HL-60 (cell line): ENCODE measurements at regions not wholly inside any gene's neighbourhood (a gene's known extent, or its start where the extent isn't known, plus 50 kb on each side); places are given as distances from the start of the nearest gene placed in this dataset.

ENCODE experiments used
- DNase-seq, 2 experiments: peaks; one replicate each; pipeline ENCODE4 v3.0.0-alpha.2; 2010 to 2020; ENCODE audit warnings: low read depth in 1 of 2, low spot score in 1 of 2
- H3K27ac ChIP-seq: fragments of 250-450 bp; sonication (Bioruptor Pico); replicated peaks from 2 replicates; pipeline ENCODE4 v1.5.1; 2020; ENCODE audit warnings: mild to moderate bottlenecking, moderate library complexity
- H3K27me3 ChIP-seq: fragments of 250-450 bp; sonication (Bioruptor Pico); 2 replicates; pipeline ENCODE4 v1.5.1; 2021; ENCODE audit warnings: mild to moderate bottlenecking, moderate library complexity; ENCODE audit not compliant: insufficient read depth, poor library complexity, severe bottlenecking
- H3K4me3 ChIP-seq: replicated peaks from 2 replicates; pipeline ENCODE4 v1.5.1; 2011; ENCODE audit warnings: mild to moderate bottlenecking, control low read depth, low read length; ENCODE audit not compliant: insufficient read depth
- GABPA ChIP-seq: IDR thresholded peaks from 2 replicates; pipeline ENCODE4 v1.6.1; 2012; ENCODE audit warnings: low read depth
- POLR2AphosphoS5 ChIP-seq: IDR thresholded peaks from 2 replicates; pipeline ENCODE4 v1.6.1; 2012; ENCODE audit warnings: low read depth
- SPI1 ChIP-seq: IDR thresholded peaks from 2 replicates; pipeline ENCODE4 v1.6.1; 2012; ENCODE audit warnings: low read depth, mild to moderate bottlenecking, borderline replicate concordance
- TF ChIP-seq, protein P1 (sequence below): IDR thresholded peaks from one replicate; pipeline ENCODE4 v1.5.1; 2011; ENCODE audit warnings: low read length, control low read depth, inconsistent platforms; ENCODE audit not compliant: insufficient read depth
- TF ChIP-seq, protein P2 (sequence below): IDR thresholded peaks from 2 replicates; pipeline ENCODE4 v1.6.1; 2012; ENCODE audit warnings: low read depth; ENCODE audit not compliant: insufficient replicate concordance

DNA sequence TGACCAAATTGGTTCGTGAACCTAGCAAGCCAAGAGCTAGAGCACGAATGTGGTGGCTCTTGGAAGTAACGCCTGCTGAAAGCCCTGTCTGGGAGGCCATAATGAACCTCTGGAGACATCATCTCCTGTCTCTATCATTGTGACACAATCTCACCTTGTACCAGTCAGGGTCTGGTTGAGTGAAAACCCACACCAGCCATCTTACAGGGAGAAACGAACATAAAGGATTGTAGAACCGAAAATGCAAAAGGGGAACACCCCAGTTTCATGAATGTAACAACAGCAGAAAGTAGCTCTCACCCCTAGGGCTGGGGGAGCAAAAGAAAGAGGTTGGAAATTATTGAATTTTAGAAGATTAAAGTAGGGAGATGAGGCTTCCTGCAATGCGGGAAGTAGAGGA, 50.9 kb upstream of the TAB2 start:
- TF ChIP-seq, protein P1, sequence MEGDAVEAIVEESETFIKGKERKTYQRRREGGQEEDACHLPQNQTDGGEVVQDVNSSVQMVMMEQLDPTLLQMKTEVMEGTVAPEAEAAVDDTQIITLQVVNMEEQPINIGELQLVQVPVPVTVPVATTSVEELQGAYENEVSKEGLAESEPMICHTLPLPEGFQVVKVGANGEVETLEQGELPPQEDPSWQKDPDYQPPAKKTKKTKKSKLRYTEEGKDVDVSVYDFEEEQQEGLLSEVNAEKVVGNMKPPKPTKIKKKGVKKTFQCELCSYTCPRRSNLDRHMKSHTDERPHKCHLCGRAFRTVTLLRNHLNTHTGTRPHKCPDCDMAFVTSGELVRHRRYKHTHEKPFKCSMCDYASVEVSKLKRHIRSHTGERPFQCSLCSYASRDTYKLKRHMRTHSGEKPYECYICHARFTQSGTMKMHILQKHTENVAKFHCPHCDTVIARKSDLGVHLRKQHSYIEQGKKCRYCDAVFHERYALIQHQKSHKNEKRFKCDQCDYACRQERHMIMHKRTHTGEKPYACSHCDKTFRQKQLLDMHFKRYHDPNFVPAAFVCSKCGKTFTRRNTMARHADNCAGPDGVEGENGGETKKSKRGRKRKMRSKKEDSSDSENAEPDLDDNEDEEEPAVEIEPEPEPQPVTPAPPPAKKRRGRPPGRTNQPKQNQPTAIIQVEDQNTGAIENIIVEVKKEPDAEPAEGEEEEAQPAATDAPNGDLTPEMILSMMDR: no peak
- no peak for DNase-seq

DNA sequence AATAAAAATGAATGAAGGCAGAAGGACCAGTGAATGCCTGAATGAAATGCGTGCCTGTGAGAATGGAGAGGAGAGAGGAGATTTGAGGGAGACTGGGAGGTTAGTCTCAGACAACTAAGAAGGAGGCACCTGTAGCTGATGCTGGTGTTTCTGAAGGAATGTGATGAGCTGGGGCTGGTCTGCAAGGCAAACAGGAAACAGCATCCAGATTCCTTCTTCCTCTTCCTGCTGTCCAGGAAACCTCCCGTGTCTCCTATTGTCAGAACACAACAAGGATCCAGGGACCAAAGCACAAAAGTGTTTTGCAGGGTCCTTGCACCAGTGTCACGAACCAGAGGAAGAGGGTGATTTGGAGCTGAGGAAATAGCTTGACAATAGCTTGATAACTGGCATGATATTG, 50.4 kb upstream of the TAB2 start:
- Histone ChIP-seq H3K27me3 (no peaks in the 10 kb centered on the region), H3K4me3 (no peak overlapping the region), H3K27ac (no peak overlapping the region)
- TF ChIP-seq SPI1: no peak
- TF ChIP-seq, protein P2, sequence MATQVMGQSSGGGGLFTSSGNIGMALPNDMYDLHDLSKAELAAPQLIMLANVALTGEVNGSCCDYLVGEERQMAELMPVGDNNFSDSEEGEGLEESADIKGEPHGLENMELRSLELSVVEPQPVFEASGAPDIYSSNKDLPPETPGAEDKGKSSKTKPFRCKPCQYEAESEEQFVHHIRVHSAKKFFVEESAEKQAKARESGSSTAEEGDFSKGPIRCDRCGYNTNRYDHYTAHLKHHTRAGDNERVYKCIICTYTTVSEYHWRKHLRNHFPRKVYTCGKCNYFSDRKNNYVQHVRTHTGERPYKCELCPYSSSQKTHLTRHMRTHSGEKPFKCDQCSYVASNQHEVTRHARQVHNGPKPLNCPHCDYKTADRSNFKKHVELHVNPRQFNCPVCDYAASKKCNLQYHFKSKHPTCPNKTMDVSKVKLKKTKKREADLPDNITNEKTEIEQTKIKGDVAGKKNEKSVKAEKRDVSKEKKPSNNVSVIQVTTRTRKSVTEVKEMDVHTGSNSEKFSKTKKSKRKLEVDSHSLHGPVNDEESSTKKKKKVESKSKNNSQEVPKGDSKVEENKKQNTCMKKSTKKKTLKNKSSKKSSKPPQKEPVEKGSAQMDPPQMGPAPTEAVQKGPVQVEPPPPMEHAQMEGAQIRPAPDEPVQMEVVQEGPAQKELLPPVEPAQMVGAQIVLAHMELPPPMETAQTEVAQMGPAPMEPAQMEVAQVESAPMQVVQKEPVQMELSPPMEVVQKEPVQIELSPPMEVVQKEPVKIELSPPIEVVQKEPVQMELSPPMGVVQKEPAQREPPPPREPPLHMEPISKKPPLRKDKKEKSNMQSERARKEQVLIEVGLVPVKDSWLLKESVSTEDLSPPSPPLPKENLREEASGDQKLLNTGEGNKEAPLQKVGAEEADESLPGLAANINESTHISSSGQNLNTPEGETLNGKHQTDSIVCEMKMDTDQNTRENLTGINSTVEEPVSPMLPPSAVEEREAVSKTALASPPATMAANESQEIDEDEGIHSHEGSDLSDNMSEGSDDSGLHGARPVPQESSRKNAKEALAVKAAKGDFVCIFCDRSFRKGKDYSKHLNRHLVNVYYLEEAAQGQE: no peak
- TF ChIP-seq POLR2AphosphoS5: no peak
- TF ChIP-seq, protein P1: no peak
- no peak for TF ChIP-seq GABPA
- no peak for DNase-seq

More for the DNA sequence above, 50.9 kb upstream of the TAB2 start:
- Histone ChIP-seq H3K4me3 (no peak overlapping the region), H3K27ac (no peak overlapping the region), H3K27me3 (no peaks in the 10 kb centered on the region)

DNA sequence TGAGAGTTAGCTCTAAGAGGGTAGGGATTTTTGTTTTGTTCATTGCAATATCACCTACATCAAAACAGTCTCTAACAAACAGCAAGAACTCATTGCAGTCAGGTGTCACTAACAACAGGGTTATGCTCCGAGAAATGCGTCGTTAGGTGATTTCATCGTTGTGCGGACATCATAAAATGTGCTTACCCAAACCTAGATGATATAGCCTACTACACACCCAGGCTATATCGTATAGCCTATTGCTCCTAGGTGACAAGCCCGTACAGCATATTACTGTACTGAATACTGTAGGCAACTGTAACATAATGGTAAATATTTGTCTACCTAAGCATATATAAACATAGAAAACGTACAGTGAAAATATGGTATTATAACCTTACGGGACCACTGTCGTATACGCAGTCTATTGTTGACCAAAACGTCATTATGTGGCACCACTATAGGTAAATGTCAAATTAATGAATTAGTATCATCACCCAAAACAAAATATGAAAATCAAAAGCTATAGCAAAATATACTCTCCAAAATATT, 49.9 kb upstream of the TAB2 start:
- H3K27me3 ChIP-seq: no peaks in the 10 kb centered on the region
- DNase-seq: no peak
- H3K27ac ChIP-seq: no peak overlapping the region
- H3K4me3 ChIP-seq: no peak overlapping the region
- TF ChIP-seq, protein P2: no peak
- TF ChIP-seq, protein P1: no peak
- TF ChIP-seq GABPA (no peak), SPI1 (no peak)
